Amygdala (tissue), 56 donors: ENCODE measurements at regions not wholly inside any gene's neighbourhood (a gene's known extent, or its start where the extent isn't known, plus 50 kb on each side); places are given as distances from the start of the nearest gene placed in this dataset.
"Not testable (repeated sequence)": the region's sequence is repeated elsewhere in the genome, so short reads cannot be mapped to it uniquely, and the experiment has no call there.

ENCODE experiments used
- DNase-seq, 56 donors: peaks; one replicate each; lab custom pipeline; 2025; lab: John Stamatoyannopoulos, UW

DNA sequence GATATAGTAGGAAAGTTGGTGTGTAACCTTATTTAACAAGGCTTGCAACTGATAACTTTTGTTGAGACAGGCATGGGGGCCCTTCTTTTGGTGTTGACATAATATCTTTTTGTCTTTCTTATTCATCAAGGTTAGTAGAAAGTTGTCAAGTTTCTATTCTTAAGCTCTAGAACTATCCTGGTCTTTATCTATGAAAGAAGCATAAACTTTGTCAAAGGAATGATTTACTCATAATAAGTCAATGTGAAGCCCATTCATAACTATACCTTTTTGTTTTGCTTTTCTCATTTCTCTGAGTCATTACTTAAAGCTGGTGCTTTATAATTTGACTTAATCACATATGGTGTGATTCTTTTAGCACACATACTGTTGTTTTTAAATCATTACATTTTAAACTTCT is 312.4 kb downstream of the UTRN start:
- DNase-seq, result no peak

DNA sequence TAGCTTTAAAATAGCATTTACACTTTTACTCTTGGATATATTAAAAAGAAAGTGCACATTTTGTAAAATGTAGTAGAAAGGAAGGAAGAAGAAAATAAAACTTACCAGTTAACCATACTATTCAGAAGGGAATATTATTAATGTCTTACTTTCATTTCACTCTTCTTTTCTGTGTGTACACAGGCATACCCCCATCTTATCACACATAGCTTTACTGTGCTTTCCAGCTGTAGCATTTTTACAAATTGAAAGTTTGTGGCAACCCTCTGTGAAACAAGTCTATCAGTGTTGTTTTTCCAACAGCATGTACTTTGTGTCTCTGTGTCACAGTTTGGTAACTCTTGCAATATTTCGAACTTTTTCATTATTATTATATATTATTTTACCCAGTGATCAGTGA is 314.5 kb downstream of the UTRN start:
- DNase-seq, result no peak

DNA sequence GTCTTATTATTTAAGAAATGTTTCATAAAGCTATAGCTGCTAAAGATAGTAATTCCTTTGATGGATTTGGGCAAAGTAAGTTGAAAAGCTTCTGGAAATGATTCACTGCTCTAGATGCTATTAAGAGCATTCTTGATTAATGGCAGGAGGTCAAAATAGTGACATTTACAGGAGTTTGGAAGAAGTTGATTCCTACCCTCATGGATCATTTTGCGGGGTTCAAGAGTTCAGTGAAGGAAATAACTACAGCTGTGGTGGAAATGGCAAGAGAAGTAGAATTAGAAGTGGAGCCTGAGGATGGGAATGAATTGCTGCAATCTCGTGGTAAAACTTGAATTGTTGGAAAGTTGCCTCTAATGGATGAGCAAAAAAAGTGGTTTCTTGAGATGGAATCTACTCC is 316.1 kb downstream of the UTRN start:
- DNase-seq, result no peak

DNA sequence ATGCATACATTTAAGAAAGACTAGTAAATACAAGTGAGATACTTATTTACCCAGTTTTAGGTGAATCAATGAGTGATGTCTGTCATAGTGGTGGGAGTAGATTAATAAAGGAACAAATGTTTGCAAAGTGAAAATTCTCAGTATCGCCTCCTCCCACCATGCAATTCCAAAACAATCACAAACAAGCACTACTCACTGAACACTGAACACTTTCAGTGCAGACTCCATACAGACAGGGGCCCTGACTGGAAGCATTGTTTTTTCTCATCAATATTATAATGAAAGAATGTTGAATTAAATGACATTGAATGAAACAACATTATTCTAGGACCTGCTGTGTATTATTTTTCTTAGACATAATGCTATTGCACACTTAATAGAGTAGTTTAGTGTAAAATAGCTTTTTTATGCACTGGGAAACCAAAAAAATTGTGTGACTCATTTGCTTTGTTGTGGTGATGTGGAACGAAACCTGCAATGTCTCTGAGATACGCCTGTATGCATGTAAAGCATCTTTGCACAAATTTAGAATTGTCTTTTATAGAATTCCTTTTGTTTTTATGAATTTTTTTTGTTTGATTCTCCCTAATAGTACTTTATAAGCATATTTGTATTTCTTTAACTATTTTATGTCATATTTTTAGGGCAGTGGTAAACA is 317.5 kb downstream of the UTRN start:
- DNase-seq, result no peak

DNA sequence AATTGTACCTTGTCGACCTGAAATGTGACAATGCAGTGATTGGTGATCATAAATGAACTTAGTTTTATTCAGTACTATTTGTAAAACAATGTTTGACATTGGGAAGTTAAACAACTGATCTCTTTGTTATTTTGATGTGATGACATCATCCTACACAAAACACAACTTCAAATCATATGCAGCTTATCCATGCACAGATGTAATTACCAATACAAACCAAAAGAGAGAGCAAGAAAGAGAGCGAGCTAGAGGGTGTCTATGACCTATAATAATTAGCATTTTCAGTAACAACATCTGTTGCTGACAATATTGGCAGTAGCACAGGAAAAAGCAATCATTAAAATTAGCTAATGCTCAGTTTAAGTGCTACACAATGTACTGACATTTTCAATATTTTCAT is 320.9 kb downstream of the UTRN start:
- DNase-seq, result no peak

DNA sequence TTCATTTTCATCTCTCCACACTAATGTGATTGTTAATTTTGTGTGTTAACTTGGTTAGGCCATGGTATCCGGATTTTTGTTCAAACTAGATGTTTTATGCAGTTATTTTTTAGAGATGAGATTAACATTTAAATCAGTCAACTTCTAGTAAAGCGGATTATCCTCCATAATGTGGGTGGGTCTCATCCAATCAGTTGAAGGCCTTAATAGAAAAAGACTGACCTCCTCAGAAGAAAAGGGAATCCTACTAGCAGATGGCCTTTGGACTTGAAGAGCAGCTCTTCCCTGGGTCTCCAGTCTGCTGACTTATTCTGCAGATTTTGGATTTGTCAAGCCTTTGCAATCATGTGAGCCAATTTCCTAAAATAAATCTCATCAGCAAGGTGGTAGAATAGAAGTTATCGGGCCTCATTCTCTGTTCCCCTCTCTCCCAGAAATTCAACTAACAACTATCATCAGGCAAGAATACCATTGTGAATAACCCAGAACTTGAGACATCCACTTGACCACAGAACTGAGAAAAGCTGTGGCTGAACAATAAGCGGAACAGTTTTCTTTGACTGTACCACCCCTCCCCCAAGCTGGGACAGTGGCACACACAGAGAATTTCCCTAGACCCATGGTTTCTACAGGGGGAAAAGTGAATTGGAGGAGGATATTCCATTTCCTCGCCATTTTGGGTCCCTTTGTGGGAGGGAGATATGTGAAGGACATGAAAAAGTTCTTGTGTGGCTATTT is 323.0 kb downstream of the UTRN start:
- DNase-seq, result no peak

DNA sequence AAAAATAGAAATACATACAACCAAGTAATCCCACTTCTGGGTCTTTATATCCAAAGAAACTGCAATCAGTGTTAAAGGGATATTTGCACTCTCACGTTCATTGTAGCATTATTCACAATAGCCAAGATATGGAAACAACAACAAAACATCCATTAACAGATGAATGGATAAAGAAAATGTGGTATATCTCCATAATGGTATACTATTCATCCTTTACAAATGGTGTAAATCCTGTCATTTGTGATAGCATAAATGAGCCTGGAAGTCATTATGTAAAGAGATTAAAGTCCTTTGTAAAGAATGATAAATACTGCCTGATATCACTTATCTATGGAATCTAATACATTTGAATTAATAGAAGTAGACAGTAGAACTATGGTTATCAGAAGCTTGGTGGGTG is 327.7 kb downstream of the UTRN start:
- DNase-seq, result no peak

DNA sequence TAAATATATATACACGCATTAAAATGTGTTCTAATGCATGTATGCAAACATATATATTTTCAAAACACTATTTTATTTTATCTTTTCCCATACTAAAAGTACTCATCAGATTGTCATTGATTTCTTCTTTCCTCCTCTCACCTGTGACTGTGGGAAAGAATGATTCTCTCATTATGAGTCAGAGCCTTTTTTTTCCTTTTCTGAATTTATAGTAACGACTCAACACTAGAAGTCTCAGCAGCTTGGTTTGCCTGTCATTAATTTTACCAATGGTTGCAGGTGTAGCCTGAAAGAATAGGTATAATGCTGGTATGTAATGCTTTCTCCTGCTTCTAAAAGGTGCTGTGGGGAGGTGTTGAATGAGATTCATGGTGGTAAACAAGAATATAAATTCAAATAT is 328.7 kb downstream of the UTRN start:
- DNase-seq, result no peak

DNA sequence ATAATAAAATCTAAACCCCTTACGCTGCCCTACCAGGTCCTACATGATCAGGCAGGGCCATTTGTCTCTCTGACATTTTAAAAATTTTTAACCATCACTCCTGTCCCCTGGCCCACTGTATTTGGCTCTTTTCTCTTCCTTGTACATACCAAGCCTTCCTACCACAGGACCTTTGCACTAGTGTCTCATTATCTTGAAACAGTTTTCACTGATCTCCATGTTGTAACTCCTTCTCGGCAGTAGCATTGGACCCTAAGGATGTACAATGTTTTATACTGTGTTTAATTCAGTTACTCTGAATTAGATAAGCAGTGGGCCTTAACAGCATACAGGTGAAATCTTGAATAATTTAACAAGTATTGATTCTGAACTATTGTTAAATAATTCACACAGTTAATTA is 330.7 kb downstream of the UTRN start:
- DNase-seq, result no peak

DNA sequence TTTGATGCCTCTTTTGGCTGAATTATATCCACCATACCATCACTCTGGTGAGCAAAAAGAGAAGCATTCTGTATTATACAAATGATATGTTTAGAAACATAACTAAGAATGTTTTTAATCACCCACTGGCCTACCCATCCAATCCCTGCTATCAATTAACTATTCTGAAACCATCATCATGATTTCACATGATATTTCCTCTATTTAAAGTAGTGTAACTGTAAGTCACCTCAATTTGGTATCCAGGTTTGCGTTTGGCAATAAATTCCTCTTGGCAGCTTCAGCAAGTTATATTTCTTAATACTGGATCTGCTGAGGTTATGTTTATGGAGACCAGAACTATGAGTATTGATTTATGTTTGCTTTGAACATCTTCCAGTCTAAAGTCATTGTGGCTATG is 332.1 kb downstream of the UTRN start:
- DNase-seq, result no peak

DNA sequence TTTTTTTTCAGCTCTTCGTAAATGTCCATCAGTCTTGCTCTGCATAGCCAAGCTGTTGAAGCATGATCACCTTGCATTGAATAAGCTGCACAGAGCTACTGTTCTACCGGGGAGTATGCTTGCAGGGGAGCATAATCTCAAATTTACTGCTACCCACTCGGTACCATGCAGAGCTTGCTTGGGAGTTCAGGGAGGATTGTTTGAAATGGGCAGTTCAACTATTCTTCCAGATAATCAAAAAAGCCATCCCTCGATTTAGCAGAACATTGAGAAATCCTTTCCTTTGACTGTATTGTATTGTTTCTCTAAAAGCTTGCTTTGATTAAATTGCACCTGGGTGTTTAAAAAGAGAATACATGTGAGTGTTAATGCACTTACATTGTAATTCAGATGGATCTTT is 332.6 kb downstream of the UTRN start:
- no peak for DNase-seq

DNA sequence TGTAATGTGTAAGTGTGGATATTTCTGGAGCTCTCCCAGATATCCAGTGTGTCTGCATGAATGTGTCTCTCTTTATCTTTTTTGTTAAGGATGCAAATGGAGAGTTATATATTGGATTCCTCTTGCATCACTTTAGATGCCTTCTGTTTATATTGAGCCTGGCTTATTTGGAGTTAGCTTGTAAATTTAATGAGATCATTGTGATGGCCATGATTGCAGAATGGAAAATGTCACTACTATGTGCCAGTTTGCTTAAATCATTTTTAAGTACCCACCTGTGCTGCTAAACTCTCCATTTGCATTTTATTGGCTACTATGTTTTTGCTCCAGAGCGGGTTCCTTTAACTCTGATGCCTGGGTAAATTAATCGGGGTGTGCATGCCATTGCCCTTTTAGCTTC is 334.8 kb downstream of the UTRN start:
- no peak for DNase-seq

DNA sequence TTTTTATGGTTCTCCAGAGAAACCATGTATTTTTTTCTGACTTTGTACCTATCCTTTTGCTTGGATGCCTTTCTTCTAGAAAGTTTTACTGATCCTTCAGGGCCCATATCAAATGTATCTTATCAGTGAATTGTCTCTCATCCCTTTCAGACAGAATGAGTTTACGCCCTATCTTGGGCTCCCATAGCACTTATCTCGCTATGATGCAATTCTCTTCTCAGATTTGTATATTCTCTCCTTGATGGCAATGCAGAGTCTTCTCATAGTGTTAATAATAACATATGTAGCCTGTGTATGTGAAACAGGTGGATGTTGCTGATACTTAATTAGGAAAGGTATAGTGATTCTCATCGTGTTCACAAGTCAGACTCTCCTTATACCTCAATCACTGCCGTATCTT is 336.2 kb downstream of the UTRN start:
- DNase-seq, result no peak

DNA sequence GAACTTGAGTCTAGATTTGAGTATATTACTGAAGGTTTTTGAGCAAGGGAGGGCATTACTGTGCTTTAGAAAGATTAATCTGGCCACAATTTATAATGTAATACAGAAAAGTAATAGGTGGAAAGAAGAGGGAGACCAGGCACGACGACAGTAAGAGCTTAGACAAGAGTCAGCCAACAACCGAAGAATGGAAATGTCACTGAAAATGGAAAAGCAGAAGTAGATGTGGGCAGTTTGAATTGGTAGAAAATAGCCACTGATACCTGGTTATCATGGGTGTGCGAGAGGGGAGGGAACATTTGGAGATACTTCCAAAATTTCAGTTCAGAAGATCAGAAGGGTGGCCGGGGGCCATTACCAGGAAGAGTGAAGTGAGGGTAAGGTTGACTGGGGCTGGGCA is 339.1 kb downstream of the UTRN start:
- no peak for DNase-seq

DNA sequence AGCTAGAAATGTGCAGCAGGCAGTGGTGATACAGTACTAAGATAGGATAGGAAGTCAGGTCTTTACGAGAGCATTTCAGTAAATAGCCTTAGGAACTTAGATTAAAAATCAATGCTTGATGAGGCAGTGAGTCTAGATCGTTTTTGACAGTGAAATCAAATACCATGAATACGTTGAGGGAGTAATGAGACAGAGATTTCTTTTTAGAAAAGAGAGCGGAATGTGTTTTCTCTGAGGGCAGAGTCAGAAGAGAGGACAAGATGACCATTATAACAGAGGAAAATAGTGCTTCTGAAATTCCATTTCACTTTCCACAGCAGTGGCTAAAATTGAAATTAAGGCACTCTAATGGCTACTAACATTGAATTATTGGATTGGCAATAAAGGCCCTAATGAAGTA is 339.6 kb downstream of the UTRN start:
- DNase-seq, result no peak

DNA sequence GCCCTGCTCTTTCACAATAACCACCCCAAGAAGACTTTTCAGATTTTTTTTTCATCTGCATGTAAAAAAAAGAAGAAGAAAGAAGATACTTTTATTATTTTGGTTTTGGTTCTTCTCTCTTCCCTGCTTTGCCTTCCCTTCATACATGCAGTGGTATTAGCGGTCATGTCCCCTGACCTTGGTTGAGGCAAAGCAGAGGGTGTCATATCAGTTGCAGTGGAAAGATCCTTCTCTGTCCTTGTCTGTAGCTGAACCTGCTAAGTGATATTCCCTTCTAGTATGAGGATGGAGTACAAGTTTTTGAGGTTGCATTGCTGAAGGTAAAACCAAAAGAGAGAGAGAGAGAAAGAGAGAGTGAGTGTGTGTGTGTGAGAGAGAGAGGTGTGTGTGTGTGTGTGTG is 345.7 kb downstream of the UTRN start:
- DNase-seq, result no peak

DNA sequence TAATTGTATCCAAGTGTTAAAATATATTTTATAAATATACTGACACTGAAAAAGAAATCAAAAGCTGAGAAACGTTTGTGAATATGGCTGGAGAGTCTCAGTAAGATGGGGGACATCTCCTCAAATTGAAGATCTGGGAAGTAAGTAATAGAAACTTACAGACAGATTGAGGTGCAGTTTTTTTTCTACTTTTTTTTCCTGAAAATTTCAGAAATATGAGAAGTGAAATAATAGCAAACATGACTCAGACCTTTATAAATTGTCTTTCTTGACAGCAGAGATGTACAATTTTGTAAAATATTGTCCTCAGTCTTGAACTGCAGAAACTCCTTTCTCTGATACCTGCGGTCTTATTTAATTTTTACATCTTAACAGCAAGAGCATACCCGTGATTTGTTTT is 347.1 kb downstream of the UTRN start:
- no peak for DNase-seq

DNA sequence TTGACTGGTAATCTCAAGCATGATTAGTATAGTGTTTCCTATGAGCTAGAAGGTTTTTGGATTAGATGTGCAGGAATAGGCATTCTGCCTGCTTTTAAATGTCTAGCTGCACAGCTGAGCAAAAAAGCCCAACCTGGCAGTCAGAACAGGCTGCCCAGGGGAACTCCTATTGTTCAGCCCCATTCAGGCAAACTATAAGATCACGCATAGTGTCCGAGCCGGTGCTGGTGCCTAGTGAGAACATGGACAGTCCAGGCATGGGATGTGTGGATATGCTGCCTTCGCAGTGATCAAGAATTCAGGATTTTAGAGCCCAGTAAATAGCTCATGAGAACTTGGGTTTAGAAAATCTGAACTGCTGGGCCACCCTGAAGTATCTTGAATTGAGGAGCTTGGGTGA is 348.8 kb downstream of the UTRN start:
- DNase-seq, result no peak

DNA sequence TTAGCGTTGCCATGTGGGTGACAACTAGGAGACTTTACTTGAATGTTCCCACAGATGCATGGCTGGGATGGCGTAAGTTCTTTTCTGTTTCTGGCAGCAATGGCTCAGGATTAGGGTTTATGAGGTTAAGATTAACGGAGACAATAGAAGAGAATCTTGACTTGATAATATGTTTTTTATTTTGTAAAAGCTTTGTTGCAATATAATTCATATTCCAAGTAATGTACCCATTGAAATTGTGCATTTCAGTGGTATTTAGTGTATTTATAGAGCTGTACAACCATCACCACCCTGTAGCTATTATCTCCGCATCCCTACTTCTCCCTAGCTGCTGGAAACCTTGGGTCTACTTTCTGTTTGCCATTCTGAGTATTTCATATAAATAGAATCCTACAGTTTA is 349.2 kb downstream of the UTRN start:
- DNase-seq, result no peak

DNA sequence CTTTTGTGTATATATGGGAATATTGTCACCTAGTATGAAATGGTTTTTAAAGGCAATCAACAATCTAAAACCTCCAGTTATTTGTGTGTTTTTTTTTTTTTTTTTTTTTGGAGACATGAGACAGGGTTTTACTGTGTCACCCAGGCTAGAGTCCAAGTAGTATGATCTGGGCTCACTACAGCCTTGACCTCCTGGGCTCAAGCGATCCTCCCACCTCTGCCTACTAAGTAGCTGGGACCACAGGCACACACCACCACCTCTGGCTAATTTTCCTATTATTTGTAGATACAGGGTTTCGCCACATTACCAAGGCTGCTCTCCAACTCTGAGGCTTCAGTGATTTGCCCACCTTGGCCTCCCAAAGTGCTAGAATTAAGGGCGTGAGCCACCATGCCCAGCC is 349.9 kb downstream of the UTRN start:
- no peak for DNase-seq

DNA sequence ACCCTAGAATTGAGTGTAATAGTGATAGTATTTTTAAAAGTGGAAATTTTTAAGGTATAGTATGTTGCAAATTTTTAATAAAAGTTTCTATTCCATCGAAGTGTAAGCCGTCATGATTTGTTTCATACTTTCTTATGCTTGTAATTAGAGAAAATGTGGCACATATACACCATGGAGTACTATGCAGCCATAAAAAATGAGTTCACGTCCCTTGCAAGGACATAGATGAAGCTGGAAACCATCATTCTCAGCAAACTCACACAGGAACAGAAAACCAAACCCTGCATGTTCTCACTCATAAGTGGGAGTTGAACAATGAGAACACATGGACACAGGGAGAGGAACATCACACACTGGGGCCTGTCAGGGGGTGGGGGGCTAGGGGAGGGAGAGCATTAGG is 350.9 kb downstream of the UTRN start:
- DNase-seq, result not testable (repeated sequence)

DNA sequence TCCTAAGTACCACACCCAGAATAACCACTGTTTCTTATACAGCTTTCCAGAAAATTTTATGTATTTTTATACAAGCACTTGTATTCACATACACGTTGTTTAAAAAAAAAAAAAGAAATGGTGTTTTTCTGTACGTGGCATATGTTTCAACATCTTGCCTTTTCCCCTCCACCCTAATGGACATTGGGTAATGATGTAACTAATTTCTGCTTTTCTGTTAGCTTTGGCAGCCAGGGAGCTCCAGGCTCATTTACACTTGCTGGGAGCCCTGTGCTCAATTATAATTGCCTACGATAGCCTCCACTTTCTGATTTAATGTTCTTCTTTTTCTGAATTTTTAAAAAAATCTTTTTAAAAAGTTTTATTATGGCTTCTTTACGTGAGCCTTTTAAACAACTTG is 352.4 kb downstream of the UTRN start:
- no peak for DNase-seq

DNA sequence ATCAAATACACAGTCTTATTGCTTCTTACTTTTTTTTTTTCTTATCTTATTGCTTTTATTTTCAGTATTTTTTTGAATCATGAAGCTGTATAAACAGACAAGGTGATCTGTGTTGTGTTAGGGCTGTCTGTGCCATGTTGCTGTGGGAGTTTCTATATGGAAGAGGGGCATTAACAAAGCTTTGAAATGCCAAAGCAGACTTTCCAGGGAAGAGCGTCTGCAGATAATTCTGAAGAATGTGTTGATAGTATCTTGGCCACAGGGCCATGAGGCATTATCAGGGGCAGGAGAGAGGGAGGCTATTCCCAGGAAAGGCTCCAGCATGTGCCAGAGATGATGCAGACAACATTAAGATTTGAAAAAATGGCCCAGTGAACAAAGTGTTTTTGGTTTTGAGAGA is 354.5 kb downstream of the UTRN start:
- no peak for DNase-seq
